ENCODE measurements at regions not wholly inside any gene's neighbourhood (a gene's known extent, or its start where the extent isn't known, plus 50 kb on each side); places are given as distances from the start of the nearest gene placed in this dataset.

- TF ChIP-seq CTCF (IDR thresholded peaks at IDR 0.05; ENCODE audit: insufficient read depth, low read depth, low read length) (no peak), EZH2 (IDR thresholded peaks at IDR 0.05; ENCODE audit: insufficient read depth, low read length) (no peak)
Observed at GRCh38 chr10:3914733-3915132, 129.7 kb upstream of the KLF6 start.
